Ovary (tissue), 3 donors: ENCODE measurements at regions not wholly inside any gene's neighbourhood (a gene's known extent, or its start where the extent isn't known, plus 50 kb on each side); places are given as distances from the start of the nearest gene placed in this dataset.

Experiments
- CTCF ChIP-seq, 3 donors: fragments of 450-650 bp in 2 of 3; fragments of 200-600 bp in 1 of 3; IDR thresholded peaks; one replicate each; pipeline versions ENCODE4 v1.5.1 to v1.8.0; 2016 to 2022; ENCODE audit warnings: antibody characterized with exemption in 3 of 3, mild to moderate bottlenecking in 1 of 3
- POLR2A ChIP-seq: fragments of 450-650 bp; IDR thresholded peaks from one replicate; pipeline ENCODE4 v1.6.1; 2017; ENCODE audit warnings: antibody characterized with exemption, mild to moderate bottlenecking, moderate library complexity
- donor health status: DM: no; HTN: no; CAD: no.

- TF ChIP-seq POLR2A = no peak
- TF ChIP-seq CTCF (IDR thresholded peaks at IDR 0.05) = no peak
These were observed 493.8 kb downstream of the UTRN start for GRCh38 chr6:144778773-144779492.
